ENCODE measurements at regions not wholly inside any gene's neighbourhood (a gene's known extent, or its start where the extent isn't known, plus 50 kb on each side); places are given as distances from the start of the nearest gene placed in this dataset.

GRCh38 chr3:73699327-73699726 is 74.6 kb upstream of the PDZRN3 start:
- H3K4me2 ChIP-seq (ENCODE audit: control insufficient read depth, extremely low read depth, insufficient read depth, low read depth, low read length): no peak overlapping the region
- FAIRE-seq: no peak
- H2AFZ ChIP-seq (ENCODE audit: control insufficient read depth, low read length): no peak overlapping the region
- H4K20me1 ChIP-seq (ENCODE audit: control insufficient read depth, extremely low read depth, insufficient read depth, low read length): no peaks in the 10 kb centered on the region
- H3K36me3 ChIP-seq (ENCODE audit: control insufficient read depth in 2 of 2, extremely low read depth in 1 of 2, insufficient read depth in 2 of 2, low read length in 2 of 2): no peaks in the 10 kb centered on the region
- no peak overlapping the region for H3K9ac ChIP-seq (ENCODE audit: control insufficient read depth, extremely low read depth, insufficient read depth, low read length)
- no peak overlapping the region for H3K4me3 ChIP-seq (ENCODE audit: control insufficient read depth in 2 of 3, extremely low read depth in 1 of 3, insufficient read depth in 2 of 3, low read depth in 1 of 3, low read length in 3 of 3)
- DNase-seq (ENCODE audit: low read depth, low spot score): no peak
- no peak overlapping the region for H3K27ac ChIP-seq (ENCODE audit: control insufficient read depth, insufficient read depth, low read length)
- no peak for TF ChIP-seq EZH2 (IDR thresholded peaks at IDR 0.05; ENCODE audit: low read length)
- no peak for TF ChIP-seq CTCF (optimal IDR thresholded peaks at IDR 0.05 in 1 of 3, IDR thresholded peaks at IDR 0.05 in 1 of 3, conservative IDR thresholded peaks at IDR 0.05 in 1 of 3; ENCODE audit: extremely low read depth in 1 of 3, insufficient read depth in 2 of 3, low read length in 3 of 3)
- no peaks in the 10 kb centered on the region for H3K4me1 ChIP-seq (ENCODE audit: control insufficient read depth, extremely low read depth, insufficient read depth, low read length)
- no peaks in the 10 kb centered on the region for H3K9me3 ChIP-seq (ENCODE audit: control insufficient read depth, low read depth, low read length)
- H3K9me1 ChIP-seq (ENCODE audit: control insufficient read depth, extremely low read depth, insufficient read depth, low read length): no peaks in the 10 kb centered on the region
- dilution Hi-C loops (cut with MboI; ENCODE audit: extremely low pct_ligation_motif_present, low sequenced_read_pairs): no loop called here
- no peaks in the 10 kb centered on the region for H3K79me2 ChIP-seq (ENCODE audit: control insufficient read depth, insufficient read depth, low read length)
- H3K27me3 ChIP-seq (ENCODE audit: control insufficient read depth, extremely low read depth, insufficient read depth, low read length): peaks cover 3% of the 10 kb centered on the region

GRCh38 chr3:73697020-73697419 is 72.3 kb upstream of the PDZRN3 start:
- no peaks in the 10 kb centered on the region for H3K4me1 ChIP-seq (ENCODE audit: control insufficient read depth, extremely low read depth, insufficient read depth, low read length)
- DNase-seq (ENCODE audit: low read depth, low spot score): no peak
- no peaks in the 10 kb centered on the region for H3K9me1 ChIP-seq (ENCODE audit: control insufficient read depth, extremely low read depth, insufficient read depth, low read length)
- H3K9ac ChIP-seq (ENCODE audit: control insufficient read depth, extremely low read depth, insufficient read depth, low read length): no peak overlapping the region
- H3K9me3 ChIP-seq (ENCODE audit: control insufficient read depth, low read depth, low read length): no peaks in the 10 kb centered on the region
- H4K20me1 ChIP-seq (ENCODE audit: control insufficient read depth, extremely low read depth, insufficient read depth, low read length): no peaks in the 10 kb centered on the region
- no peak for TF ChIP-seq EZH2 (IDR thresholded peaks at IDR 0.05; ENCODE audit: low read length)
- no peak for TF ChIP-seq CTCF (optimal IDR thresholded peaks at IDR 0.05 in 1 of 3, IDR thresholded peaks at IDR 0.05 in 1 of 3, conservative IDR thresholded peaks at IDR 0.05 in 1 of 3; ENCODE audit: extremely low read depth in 1 of 3, insufficient read depth in 2 of 3, low read length in 3 of 3)
- no peaks in the 10 kb centered on the region for H3K79me2 ChIP-seq (ENCODE audit: control insufficient read depth, insufficient read depth, low read length)
- FAIRE-seq: no peak
- H3K4me2 ChIP-seq (ENCODE audit: control insufficient read depth, extremely low read depth, insufficient read depth, low read depth, low read length): no peak overlapping the region
- no peak overlapping the region for H3K27ac ChIP-seq (ENCODE audit: control insufficient read depth, insufficient read depth, low read length)
- no peak overlapping the region for H2AFZ ChIP-seq (ENCODE audit: control insufficient read depth, low read length)
- H3K27me3 ChIP-seq (ENCODE audit: control insufficient read depth, extremely low read depth, insufficient read depth, low read length): peaks cover 6% of the 10 kb centered on the region
- no peak overlapping the region for H3K4me3 ChIP-seq (ENCODE audit: control insufficient read depth in 2 of 3, extremely low read depth in 1 of 3, insufficient read depth in 2 of 3, low read depth in 1 of 3, low read length in 3 of 3)
- H3K36me3 ChIP-seq (ENCODE audit: control insufficient read depth in 2 of 2, extremely low read depth in 1 of 2, insufficient read depth in 2 of 2, low read length in 2 of 2): no peaks in the 10 kb centered on the region
- dilution Hi-C loops (cut with MboI; ENCODE audit: extremely low pct_ligation_motif_present, low sequenced_read_pairs): no loop called here
